ENCODE measurements at regions not wholly inside any gene's neighbourhood (a gene's known extent, or its start where the extent isn't known, plus 50 kb on each side); places are given as distances from the start of the nearest gene placed in this dataset.

DNA sequence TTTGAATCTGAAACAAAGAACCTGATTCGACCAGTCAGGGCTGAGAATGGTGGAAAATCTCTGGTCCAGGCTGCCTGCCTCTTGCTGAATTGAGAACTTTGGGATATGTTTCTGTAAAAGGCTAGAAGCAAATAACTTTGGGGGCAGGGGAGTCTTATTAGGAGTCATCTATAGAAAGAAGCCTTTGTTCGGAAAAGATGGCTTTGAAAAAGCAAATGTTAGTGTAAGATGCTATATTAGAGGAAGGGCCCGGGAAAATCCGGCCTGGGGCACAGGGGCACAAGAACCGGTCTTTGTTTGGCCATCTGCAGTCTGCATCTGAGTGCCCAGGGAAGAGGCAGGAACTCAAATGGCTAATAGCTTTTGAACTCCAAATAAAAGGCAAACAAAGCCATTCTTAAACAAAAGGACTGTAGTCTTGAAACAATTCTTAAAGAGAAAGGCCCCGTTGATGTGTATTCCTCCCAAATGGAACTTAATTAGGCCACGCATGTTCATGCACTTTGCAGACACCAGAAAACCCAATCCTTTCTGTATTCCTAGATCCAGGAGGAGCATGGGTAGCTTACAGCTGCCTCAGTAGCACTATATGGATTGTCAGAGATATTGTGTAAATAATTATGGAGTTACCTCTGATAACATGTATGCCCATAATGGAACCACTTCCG lies 180.0 kb upstream of the ARL4C start:
- no peak for TF ChIP-seq CTCF (IDR thresholded peaks at IDR 0.05 in 4 of 5, conservative IDR thresholded peaks at IDR 0.05 in 1 of 5)
- no peak for TF ChIP-seq POLR2A (IDR thresholded peaks at IDR 0.05)
- Histone ChIP-seq H3K27me3 (no peaks in the 10 kb centered on the region), H3K27ac (no peak overlapping the region), H3K36me3 (no peaks in the 10 kb centered on the region), H3K4me1 (no peaks in the 10 kb centered on the region), H3K4me3 (no peak overlapping the region), H3K9me3 (no peaks in the 10 kb centered on the region)
- in situ Hi-C loops (cut with MboI; ENCODE audit: low sequenced_read_pairs in 4 of 4) (no loop called here), intact Hi-C loops (cut with DNase I; ENCODE audit: low total_unique reads) (no loop called here)
- no peak for DNase-seq
- ATAC-seq = no peak

DNA sequence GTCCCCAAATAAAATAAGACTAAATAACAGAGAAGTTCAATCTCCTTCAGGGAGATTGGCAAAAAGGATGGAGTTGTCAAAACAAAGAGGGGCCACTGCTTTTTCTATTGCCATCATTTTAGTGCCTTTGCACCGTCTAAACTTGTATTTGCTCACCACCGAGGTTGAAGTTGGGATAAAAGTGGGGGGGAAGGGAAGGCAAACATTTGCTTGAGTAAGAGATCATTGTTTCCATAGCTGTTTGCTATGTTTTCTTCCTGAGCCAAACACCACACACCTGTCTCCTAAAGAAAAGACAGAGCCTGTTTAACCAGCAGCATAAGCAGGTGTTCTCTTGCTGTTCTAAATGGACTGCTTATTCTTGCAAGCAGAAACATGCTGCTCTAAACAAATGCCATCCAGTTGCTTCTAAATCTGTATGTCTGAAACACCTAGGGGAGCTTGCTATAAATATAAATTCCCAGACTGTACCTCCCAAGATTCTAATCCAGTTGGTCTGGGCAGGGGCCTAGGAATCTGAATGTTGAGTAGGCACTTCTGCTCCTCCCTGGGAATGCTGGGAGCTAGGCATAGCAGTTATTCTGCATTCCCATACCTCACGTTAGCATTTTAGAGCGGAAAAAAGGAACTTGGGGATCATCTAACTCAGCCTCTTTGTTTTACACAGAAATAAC lies 179.4 kb upstream of the ARL4C start:
- intact Hi-C loops (cut with DNase I; ENCODE audit: low total_unique reads) = no loop called here
- ATAC-seq (no peak), DNase-seq (no peak)
- no peak overlapping the region for H3K27ac ChIP-seq
- no peaks in the 10 kb centered on the region for H3K27me3 ChIP-seq
- H3K9me3 ChIP-seq = no peaks in the 10 kb centered on the region
- H3K4me3 ChIP-seq = no peak overlapping the region
- TF ChIP-seq POLR2A (IDR thresholded peaks at IDR 0.05) = no peak
- no peaks in the 10 kb centered on the region for H3K36me3 ChIP-seq
- no peaks in the 10 kb centered on the region for H3K4me1 ChIP-seq
- in situ Hi-C loops (cut with MboI; ENCODE audit: low sequenced_read_pairs in 4 of 4) = no loop called here

GRCh38 chr2:234674781-234675201 lies 177.9 kb upstream of the ARL4C start:
- in situ Hi-C loops (cut with MboI; ENCODE audit: low sequenced_read_pairs in 4 of 4) = no loop called here
- no peak for TF ChIP-seq POLR2A (IDR thresholded peaks at IDR 0.05)
- TF ChIP-seq CTCF (IDR thresholded peaks at IDR 0.05 in 4 of 5, conservative IDR thresholded peaks at IDR 0.05 in 1 of 5) = no peak
- intact Hi-C loops (cut with DNase I; ENCODE audit: low total_unique reads) = no loop called here
- Histone ChIP-seq H3K4me3 (no peak overlapping the region), H3K36me3 (no peaks in the 10 kb centered on the region), H3K27ac (no peak overlapping the region), H3K9me3 (no peaks in the 10 kb centered on the region), H3K27me3 (no peaks in the 10 kb centered on the region), H3K4me1 (no peaks in the 10 kb centered on the region)
- ATAC-seq (no peak), DNase-seq (no peak)

DNA sequence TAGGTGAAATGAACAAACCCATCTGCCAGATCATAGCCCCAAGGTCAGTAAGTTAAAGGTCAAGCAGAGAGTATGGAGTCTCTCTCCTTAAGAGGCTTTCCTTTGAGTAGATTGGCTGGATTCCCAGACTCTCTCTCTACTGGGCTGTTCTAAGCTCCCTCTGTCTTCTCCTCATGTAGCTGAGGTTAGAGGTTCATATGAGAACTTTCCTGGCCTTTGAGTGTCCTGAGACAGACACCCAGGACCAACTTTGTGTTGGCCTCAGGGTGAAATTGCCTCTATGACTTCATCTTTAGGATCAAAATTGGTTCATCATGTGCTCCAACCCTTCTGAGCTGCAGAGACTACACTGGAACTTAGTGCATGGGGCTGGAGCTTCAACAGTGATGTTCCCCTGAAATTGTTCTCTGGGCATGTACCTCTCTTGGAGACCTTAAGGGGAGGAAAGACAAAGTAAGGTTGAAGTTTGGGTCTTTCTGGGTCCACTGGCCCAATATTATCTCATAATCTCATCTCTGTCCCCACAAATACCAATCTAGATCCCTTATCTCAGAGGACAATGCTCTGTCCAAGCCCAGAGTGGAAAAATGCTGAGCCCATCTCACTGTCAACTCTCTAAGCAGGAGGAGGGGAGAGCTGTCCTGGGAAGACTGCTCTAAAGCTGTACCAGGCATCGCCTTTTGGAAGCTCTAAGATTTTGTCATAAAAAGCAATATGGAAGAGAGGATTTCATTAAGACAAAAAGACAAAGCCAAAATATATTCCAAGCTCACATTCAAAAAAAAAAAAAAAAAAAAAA lies 177.3 kb upstream of the ARL4C start:
- in situ Hi-C loops (cut with MboI; ENCODE audit: low sequenced_read_pairs in 4 of 4) = no loop called here
- Histone ChIP-seq H3K36me3 (no peaks in the 10 kb centered on the region), H3K27ac (no peak overlapping the region), H3K9me3 (no peaks in the 10 kb centered on the region), H3K27me3 (no peaks in the 10 kb centered on the region), H3K4me3 (no peak overlapping the region), H3K4me1 (no peaks in the 10 kb centered on the region)
- DNase-seq (no peak), ATAC-seq (no peak)
- intact Hi-C loops (cut with DNase I; ENCODE audit: low total_unique reads) = no loop called here
- no peak for TF ChIP-seq CTCF (IDR thresholded peaks at IDR 0.05 in 4 of 5, conservative IDR thresholded peaks at IDR 0.05 in 1 of 5)
- TF ChIP-seq POLR2A (IDR thresholded peaks at IDR 0.05) = no peak

DNA sequence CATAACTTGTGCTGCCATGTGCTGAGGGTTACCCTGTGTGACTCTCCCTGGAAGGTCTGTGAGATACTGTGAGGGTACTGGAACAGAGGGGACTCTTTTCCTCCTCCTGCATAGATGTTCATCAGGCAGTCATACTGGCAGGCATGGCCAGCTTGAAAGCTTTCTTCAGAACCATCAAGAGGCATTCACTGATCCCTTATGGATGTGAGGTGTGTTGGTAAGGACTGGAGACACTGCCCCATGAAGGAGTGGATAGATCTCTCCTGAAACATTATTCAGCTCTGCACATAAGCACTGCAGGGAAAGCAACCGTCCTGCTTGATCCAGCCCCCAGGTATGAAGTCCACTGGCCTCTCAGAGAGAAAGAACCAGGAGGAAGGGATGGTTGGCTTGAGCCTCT lies 176.6 kb upstream of the ARL4C start:
- TF ChIP-seq CTCF (IDR thresholded peaks at IDR 0.05 in 4 of 5, conservative IDR thresholded peaks at IDR 0.05 in 1 of 5) (no peak), POLR2A (IDR thresholded peaks at IDR 0.05) (no peak)
- Histone ChIP-seq H3K4me3 (no peak overlapping the region), H3K9me3 (no peaks in the 10 kb centered on the region), H3K27me3 (no peaks in the 10 kb centered on the region), H3K4me1 (no peaks in the 10 kb centered on the region), H3K36me3 (no peaks in the 10 kb centered on the region), H3K27ac (no peak overlapping the region)
- intact Hi-C loops (cut with DNase I; ENCODE audit: low total_unique reads) = no loop called here
- no peak for DNase-seq
- in situ Hi-C loops (cut with MboI; ENCODE audit: low sequenced_read_pairs in 4 of 4) = no loop called here
- ATAC-seq = no peak
